GM12891 (cell line): ENCODE measurements at regions not wholly inside any gene's neighbourhood (a gene's known extent, or its start where the extent isn't known, plus 50 kb on each side); places are given as distances from the start of the nearest gene placed in this dataset.

Source experiments
- PAX5 ChIP-seq: IDR thresholded peaks from 2 replicates; pipeline ENCODE4 v1.6.1; 2011; ENCODE audit warnings: low read length, moderate library complexity, mild to moderate bottlenecking; ENCODE audit not compliant: insufficient read depth, severe bottlenecking
- POLR2A ChIP-seq: IDR thresholded peaks from 2 replicates; pipeline ENCODE4 v1.6.1; 2011; ENCODE audit warnings: low read depth, low read length, control low read depth
- POLR2AphosphoS5 ChIP-seq: IDR thresholded peaks from 2 replicates; pipeline ENCODE4 v1.6.1; 2011; ENCODE audit warnings: low read depth, low read length, control low read depth
- POU2F2 ChIP-seq: IDR thresholded peaks from 2 replicates; pipeline ENCODE4 v1.6.1; 2011; ENCODE audit warnings: low read depth, mild to moderate bottlenecking, control low read depth, low read length, moderate library complexity
- SPI1 ChIP-seq: IDR thresholded peaks from 2 replicates; pipeline ENCODE4 v1.6.1; 2011; ENCODE audit warnings: low read depth, low read length, control low read depth
- TAF1 ChIP-seq: IDR thresholded peaks from 2 replicates; pipeline ENCODE4 v1.6.1; 2011; ENCODE audit warnings: low read depth, low read length, control low read depth

GRCh38 chr1:60488847-60489246 lies 415.3 kb upstream of the C1orf87 start:
- TF ChIP-seq POLR2A = no peak
- no peak for TF ChIP-seq POU2F2
- TF ChIP-seq POLR2AphosphoS5 = no peak
- no peak for TF ChIP-seq TAF1
- no peak for TF ChIP-seq SPI1
- TF ChIP-seq PAX5 = no peak
